Activated CD8-positive, alpha-beta T cell treated with anti-CD3 and anti-CD28 coated beads for 36 hours (primary cell): ENCODE measurements at regions not wholly inside any gene's neighbourhood (a gene's known extent, or its start where the extent isn't known, plus 50 kb on each side); places are given as distances from the start of the nearest gene placed in this dataset.

Experiments
- ATAC-seq: fragments of 200-7000 bp; cut with Tn5 transposase; one replicate; pipeline ENCODE4 v1.10.0; 2021; ENCODE audit warnings: mild to moderate bottlenecking, moderate library complexity
- CTCF ChIA-PET: fragments of 350-600 bp; sonication (Branson Sonifier 250); formaldehyde crosslinking; loops from one replicate; lab custom pipeline; 2021; ENCODE audit warnings: antibody characterized with exemption; lab: Charles Lee
- POLR2A ChIA-PET: fragments of 350-600 bp; sonication (Branson Sonifier 250); formaldehyde crosslinking; loops from one replicate; lab custom pipeline; 2021; ENCODE audit warnings: antibody characterized with exemption; lab: Charles Lee
- DNase-seq: peaks from one replicate; pipeline ENCODE4 v3.0.0-alpha.2; 2020
- H3K27ac Mint-ChIP-seq: one replicate; pipeline ENCODE4 v1.8.0; 2021; ENCODE audit warnings: mild to moderate bottlenecking, mixed read lengths
- H3K27me3 Mint-ChIP-seq: one replicate; pipeline ENCODE4 v1.8.0; 2021; ENCODE audit warnings: mixed read lengths
- H3K36me3 Mint-ChIP-seq: one replicate; pipeline ENCODE4 v1.8.0; 2021; ENCODE audit warnings: low read depth, mixed read lengths
- H3K4me1 Mint-ChIP-seq: one replicate; pipeline ENCODE4 v1.8.0; 2021; ENCODE audit warnings: low read depth, mixed read lengths
- H3K4me3 Mint-ChIP-seq: one replicate; pipeline ENCODE4 v1.8.0; 2021; ENCODE audit warnings: mild to moderate bottlenecking, moderate library complexity, mixed read lengths
- H3K9me3 Mint-ChIP-seq: one replicate; pipeline ENCODE4 v1.8.0; 2021; ENCODE audit warnings: mixed read lengths
- intact Hi-C: fragments of 100-400 bp; cut with micrococcal nuclease; formaldehyde crosslinking; loops from one replicate; pipeline ENCODE4 v1.10.0; 2022
- TF ChIP-seq, protein P1 (sequence below): fragments of 200-600 bp; IDR thresholded peaks from one replicate; pipeline ENCODE4 v1.8.0; 2022; ENCODE audit warnings: antibody characterized with exemption, mild to moderate bottlenecking

DNA sequence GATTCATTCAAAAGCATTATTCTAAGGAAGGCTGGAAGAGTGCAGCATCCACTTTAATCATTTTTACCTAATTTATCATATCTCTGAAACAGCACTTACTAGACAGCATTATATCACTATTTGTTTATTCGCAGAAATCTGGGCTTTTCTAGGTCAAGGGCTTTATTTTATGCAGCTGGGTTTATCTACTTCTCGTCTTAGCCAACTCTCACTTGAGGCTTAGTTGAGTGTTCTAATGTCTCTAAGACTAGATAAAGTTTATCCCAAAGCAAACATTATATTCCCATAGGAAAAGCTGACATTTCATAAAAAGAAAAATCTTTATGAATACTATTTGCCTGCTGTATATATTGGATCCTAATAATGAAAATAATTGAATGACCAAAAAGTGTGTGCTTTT is 720.8 kb upstream of the FLRT2 start:
- H3K4me1 Mint-ChIP-seq = no peaks in the 10 kb centered on the region

DNA sequence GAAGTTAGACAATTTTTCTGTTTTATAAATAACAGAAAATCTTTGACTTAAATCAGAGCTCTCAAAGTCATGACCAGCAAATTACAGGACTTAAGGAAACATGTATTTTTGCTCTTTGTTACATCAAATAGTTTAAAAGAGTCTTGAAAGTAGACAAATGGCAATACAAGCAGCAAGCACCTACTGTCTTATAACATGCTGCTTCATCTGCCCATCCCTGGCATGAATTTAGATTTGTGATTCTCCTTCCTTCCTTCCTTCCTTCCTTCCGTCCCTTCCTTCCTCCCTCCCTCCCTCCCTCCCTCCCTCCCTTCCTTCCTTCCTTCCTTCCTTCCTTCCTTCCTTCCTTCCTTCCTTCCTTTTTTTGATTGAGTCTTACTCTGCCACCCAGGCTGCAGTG is 715.6 kb upstream of the FLRT2 start:
- Mint-ChIP-seq H3K9me3 (peaks cover 10% of the 10 kb centered on the region), H3K4me1 (no peaks in the 10 kb centered on the region), H3K36me3 (no peaks in the 10 kb centered on the region), H3K27ac (no peak overlapping the region), H3K4me3 (no peak overlapping the region), H3K27me3 (no peaks in the 10 kb centered on the region)
- POLR2A ChIA-PET = no interaction called here
- DNase-seq (no peak), ATAC-seq (no peak)
- TF ChIP-seq, protein P1, sequence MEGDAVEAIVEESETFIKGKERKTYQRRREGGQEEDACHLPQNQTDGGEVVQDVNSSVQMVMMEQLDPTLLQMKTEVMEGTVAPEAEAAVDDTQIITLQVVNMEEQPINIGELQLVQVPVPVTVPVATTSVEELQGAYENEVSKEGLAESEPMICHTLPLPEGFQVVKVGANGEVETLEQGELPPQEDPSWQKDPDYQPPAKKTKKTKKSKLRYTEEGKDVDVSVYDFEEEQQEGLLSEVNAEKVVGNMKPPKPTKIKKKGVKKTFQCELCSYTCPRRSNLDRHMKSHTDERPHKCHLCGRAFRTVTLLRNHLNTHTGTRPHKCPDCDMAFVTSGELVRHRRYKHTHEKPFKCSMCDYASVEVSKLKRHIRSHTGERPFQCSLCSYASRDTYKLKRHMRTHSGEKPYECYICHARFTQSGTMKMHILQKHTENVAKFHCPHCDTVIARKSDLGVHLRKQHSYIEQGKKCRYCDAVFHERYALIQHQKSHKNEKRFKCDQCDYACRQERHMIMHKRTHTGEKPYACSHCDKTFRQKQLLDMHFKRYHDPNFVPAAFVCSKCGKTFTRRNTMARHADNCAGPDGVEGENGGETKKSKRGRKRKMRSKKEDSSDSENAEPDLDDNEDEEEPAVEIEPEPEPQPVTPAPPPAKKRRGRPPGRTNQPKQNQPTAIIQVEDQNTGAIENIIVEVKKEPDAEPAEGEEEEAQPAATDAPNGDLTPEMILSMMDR = no peak
- intact Hi-C loops = no loop called here
- CTCF ChIA-PET = no interaction called here

More for the DNA sequence above, 720.8 kb upstream of the FLRT2 start:
- no peak for DNase-seq
- Mint-ChIP-seq H3K27me3 (no peaks in the 10 kb centered on the region), H3K4me3 (no peak overlapping the region), H3K9me3 (peaks cover 8% of the 10 kb centered on the region), H3K36me3 (no peaks in the 10 kb centered on the region), H3K27ac (no peak overlapping the region)
- ChIA-PET CTCF (no interaction called here), POLR2A (no interaction called here)
- intact Hi-C loops = no loop called here
- ATAC-seq = no peak
- TF ChIP-seq, protein P1 = no peak

DNA sequence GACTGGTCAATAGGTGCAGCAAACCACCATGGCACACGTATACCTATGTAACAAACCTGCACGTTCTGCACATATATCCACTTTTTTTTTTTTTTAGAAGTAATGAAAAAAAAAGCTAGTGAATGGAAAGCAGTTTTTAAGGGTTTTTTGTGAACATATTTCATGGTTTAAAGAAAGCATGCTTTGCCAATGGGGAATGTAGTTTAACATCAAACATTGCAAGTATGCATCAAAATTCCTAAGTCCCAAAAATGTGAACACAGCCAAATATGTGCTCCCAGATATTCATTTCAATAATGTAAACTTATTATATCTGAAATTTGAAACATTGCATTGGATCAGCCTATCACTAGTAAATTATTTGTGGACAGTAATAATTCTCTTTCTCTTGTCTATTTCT is 710.4 kb upstream of the FLRT2 start:
- no peaks in the 10 kb centered on the region for H3K36me3 Mint-ChIP-seq
- intact Hi-C loops = no loop called here
- TF ChIP-seq, protein P1 = no peak
- H3K9me3 Mint-ChIP-seq = peaks cover 15% of the 10 kb centered on the region
- no peak for DNase-seq
- H3K27me3 Mint-ChIP-seq = no peaks in the 10 kb centered on the region
- CTCF ChIA-PET = no interaction called here
- no peak overlapping the region for H3K4me3 Mint-ChIP-seq
- H3K4me1 Mint-ChIP-seq = no peaks in the 10 kb centered on the region
- POLR2A ChIA-PET = no interaction called here
- no peak for ATAC-seq
- H3K27ac Mint-ChIP-seq = no peak overlapping the region

DNA sequence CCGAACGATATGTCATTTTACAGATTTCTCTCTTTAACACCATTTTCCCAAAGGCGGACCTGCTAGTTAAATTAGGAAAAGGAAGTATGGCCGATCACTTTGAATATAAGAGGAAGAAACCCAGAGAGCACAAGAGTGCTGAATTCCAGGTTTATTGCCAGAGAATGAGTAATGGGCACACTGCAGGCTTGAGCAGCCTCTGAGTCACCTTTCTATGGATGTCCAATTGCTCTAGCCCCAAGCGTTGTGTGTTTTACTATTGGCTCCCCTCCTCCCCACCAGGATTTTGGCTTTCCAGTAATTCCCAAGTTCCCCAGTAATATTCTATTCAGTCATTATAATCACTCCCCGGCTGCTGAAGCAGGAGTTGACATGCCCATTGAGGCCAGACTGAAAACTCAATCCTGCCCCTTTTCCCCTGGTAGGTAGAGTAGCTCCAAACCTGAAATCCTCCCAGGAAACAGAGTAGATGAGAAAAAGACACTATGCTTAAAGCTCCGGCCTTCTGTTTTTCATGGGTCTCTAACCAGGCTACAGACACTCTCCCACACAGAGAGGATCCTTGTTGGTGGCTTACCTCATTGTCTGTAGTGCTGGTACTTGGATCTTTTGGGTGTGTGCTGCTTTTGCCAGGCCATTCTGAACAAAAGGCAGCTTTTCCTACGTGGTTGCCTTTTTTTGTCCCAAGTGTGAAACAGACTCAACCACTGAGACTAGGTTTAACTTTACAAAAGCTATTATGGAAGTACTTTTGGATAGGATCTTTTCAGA is 704.3 kb upstream of the FLRT2 start:
- Mint-ChIP-seq H3K27me3 (no peaks in the 10 kb centered on the region), H3K36me3 (no peaks in the 10 kb centered on the region), H3K9me3 (peaks cover 23% of the 10 kb centered on the region), H3K4me1 (no peaks in the 10 kb centered on the region), H3K27ac (no peak overlapping the region), H3K4me3 (no peak overlapping the region)
- intact Hi-C loops = no loop called here
- ATAC-seq (no peak), DNase-seq (no peak)
- CTCF ChIA-PET = no interaction called here
- TF ChIP-seq, protein P1 = no peak
- POLR2A ChIA-PET = no interaction called here

DNA sequence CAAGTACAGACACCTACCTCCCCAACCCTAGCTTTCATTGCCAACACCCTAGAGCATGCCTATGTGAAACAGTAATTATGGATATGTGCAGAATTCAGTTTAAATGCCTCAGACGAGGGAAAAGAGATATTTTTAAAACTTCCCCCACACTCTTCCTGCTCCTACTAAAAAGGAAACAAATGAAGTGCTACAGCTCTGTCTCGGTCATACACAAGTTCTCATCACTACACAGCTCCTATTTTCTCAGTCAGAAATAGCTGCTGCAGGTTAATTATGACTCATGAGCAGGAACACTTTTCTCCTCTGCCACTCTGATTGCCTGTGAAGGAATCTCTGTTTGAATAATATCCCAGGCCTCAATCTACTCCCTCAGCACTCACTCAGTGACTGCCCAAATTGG is 703.6 kb upstream of the FLRT2 start:
- Mint-ChIP-seq H3K4me3 (no peak overlapping the region), H3K27ac (no peak overlapping the region), H3K27me3 (no peaks in the 10 kb centered on the region), H3K36me3 (no peaks in the 10 kb centered on the region), H3K4me1 (no peaks in the 10 kb centered on the region), H3K9me3 (peaks cover 23% of the 10 kb centered on the region)
- no peak for ATAC-seq
- CTCF ChIA-PET = no interaction called here
- TF ChIP-seq, protein P1 = no peak
- intact Hi-C loops = no loop called here
- no peak for DNase-seq
- POLR2A ChIA-PET = no interaction called here
